SK-N-SH treated with all-trans-retinoic acid at 6 μM for 48 hours (cell line): ENCODE measurements at regions not wholly inside any gene's neighbourhood (a gene's known extent, or its start where the extent isn't known, plus 50 kb on each side); places are given as distances from the start of the nearest gene placed in this dataset.

ENCODE experiments used
- ATAC-seq: fragments of 200-7000 bp; cut with Tn5 transposase; 3 replicates; pipeline ENCODE4 v1.9.1; 2020; ENCODE audit warnings: mild to moderate bottlenecking, moderate library complexity
- BACH2 ChIP-seq: fragments of 250-450 bp; sonication (Bioruptor Pico); IDR thresholded peaks from 2 replicates; pipeline ENCODE4 v1.9.0; 2021; ENCODE audit warnings: mild to moderate bottlenecking, borderline replicate concordance
- CREB5 ChIP-seq: fragments of 250-450 bp; sonication (Bioruptor Pico); IDR thresholded peaks from 2 replicates; pipeline ENCODE4 v1.5.1; 2020; ENCODE audit warnings: low read depth, mild to moderate bottlenecking, moderate library complexity
- CSDC2 ChIP-seq: fragments of 250-450 bp; sonication (Bioruptor Pico); IDR thresholded peaks from 2 replicates; pipeline ENCODE4 v1.5.0; 2020; ENCODE audit warnings: mild to moderate bottlenecking, moderate library complexity
- CSRNP3 ChIP-seq: fragments of 250-450 bp; sonication (Bioruptor Pico); IDR thresholded peaks from 2 replicates; pipeline ENCODE4 v1.5.1; 2021; ENCODE audit warnings: mild to moderate bottlenecking, moderate library complexity
- GLIS3 ChIP-seq: fragments of 250-450 bp; sonication (Bioruptor Pico); IDR thresholded peaks from 2 replicates; pipeline ENCODE4 v1.5.0; 2020; ENCODE audit warnings: mild to moderate bottlenecking, moderate library complexity
- ISL1 ChIP-seq: fragments of 250-450 bp; sonication (Bioruptor Pico); IDR thresholded peaks from 2 replicates; pipeline ENCODE4 v2.1.2; 2022; ENCODE audit warnings: mild to moderate bottlenecking, moderate library complexity
- PATZ1 ChIP-seq: fragments of 250-450 bp; sonication (Bioruptor Pico); IDR thresholded peaks from 2 replicates; pipeline ENCODE4 v1.8.0; 2020; ENCODE audit warnings: mild to moderate bottlenecking, moderate library complexity, borderline replicate concordance
- POU6F1 ChIP-seq: fragments of 250-450 bp; sonication (Bioruptor Pico); IDR thresholded peaks from 2 replicates; pipeline ENCODE4 v1.8.0; 2021; ENCODE audit warnings: low read depth, mild to moderate bottlenecking, moderate library complexity, borderline replicate concordance
- SNAI2 ChIP-seq: fragments of 250-450 bp; sonication (Bioruptor Pico); IDR thresholded peaks from 2 replicates; pipeline ENCODE4 v1.5.0; 2020; ENCODE audit warnings: mild to moderate bottlenecking, moderate library complexity
- TCF4 ChIP-seq: fragments of 250-450 bp; sonication (Bioruptor Pico); IDR thresholded peaks from 2 replicates; pipeline ENCODE4 v1.8.0; 2021; ENCODE audit warnings: mild to moderate bottlenecking, moderate library complexity, borderline replicate concordance
- TSHZ2 ChIP-seq: fragments of 250-450 bp; sonication (Bioruptor Pico); IDR thresholded peaks from 2 replicates; pipeline ENCODE4 v1.5.0; 2020; ENCODE audit warnings: mild to moderate bottlenecking, moderate library complexity
- ZC3H10 ChIP-seq: fragments of 250-450 bp; sonication (Bioruptor Pico); IDR thresholded peaks from 2 replicates; pipeline ENCODE4 v1.5.1; 2021; ENCODE audit warnings: mild to moderate bottlenecking, moderate library complexity
- ZFP3 ChIP-seq: fragments of 250-450 bp; sonication (Bioruptor Pico); IDR thresholded peaks from 2 replicates; pipeline ENCODE4 v1.5.0; 2020; ENCODE audit warnings: mild to moderate bottlenecking, moderate library complexity
- ZNF565 ChIP-seq: fragments of 450-650 bp; formaldehyde crosslinking; conservative IDR thresholded peaks from 2 replicates; pipeline ENCODE4 v1.5.0; 2020; ENCODE audit warnings: low read depth, mild to moderate bottlenecking, moderate library complexity

GRCh38 chr11:38543986-38544385 is 1946.0 kb upstream of the RAG2 start (continued):
- TF ChIP-seq CSRNP3 (CRISPR knock-in tag) (no peak), CSDC2 (no peak)

GRCh38 chr11:38543311-38543710 is 1945.3 kb upstream of the RAG2 start:
- no peak for ATAC-seq
- TF ChIP-seq ZC3H10 (CRISPR knock-in tag) (no peak), ISL1 (CRISPR knock-in tag) (no peak), POU6F1 (CRISPR knock-in tag) (no peak), ZNF565 (CRISPR knock-in tag) (no peak), GLIS3 (CRISPR knock-in tag) (no peak), CSRNP3 (CRISPR knock-in tag) (no peak), TSHZ2 (no peak), BACH2 (CRISPR knock-in tag) (no peak), ZFP3 (CRISPR knock-in tag) (no peak)
- TF ChIP-seq, all 23 proteins: peak for 0

- no peak for TF ChIP-seq TCF4 (CRISPR knock-in tag)
- no peak for TF ChIP-seq SNAI2 (CRISPR knock-in tag)
- TF ChIP-seq PATZ1 (CRISPR knock-in tag) = no peak
- no peak for TF ChIP-seq CREB5 (CRISPR knock-in tag)
- no peak for TF ChIP-seq TSHZ2
- TF ChIP-seq ZFP3 (CRISPR knock-in tag) = no peak
- ATAC-seq = no peak
Observed at GRCh38 chr11:38538866-38539680, 1941.0 kb upstream of the RAG2 start.
